B cell (primary cell): ENCODE measurements at regions not wholly inside any gene's neighbourhood (a gene's known extent, or its start where the extent isn't known, plus 50 kb on each side); places are given as distances from the start of the nearest gene placed in this dataset.

Source experiments
- ATAC-seq: fragments of 200-7000 bp; cut with Tn5 transposase; one replicate; pipeline ENCODE4 v1.10.0; 2021; ENCODE audit warnings: low read depth, mild to moderate bottlenecking, moderate number of reproducible peaks, moderate library complexity
- CTCF ChIA-PET: fragments of 350-600 bp; sonication (Branson Sonifier 250); formaldehyde crosslinking; loops from one replicate; lab custom pipeline; 2021; ENCODE audit warnings: antibody characterized with exemption, inconsistent platforms; lab: Charles Lee
- POLR2A ChIA-PET: fragments of 350-600 bp; sonication (Branson Sonifier 250); formaldehyde crosslinking; loops from one replicate; lab custom pipeline; 2021; ENCODE audit warnings: antibody characterized with exemption; lab: Charles Lee
- DNase-seq: peaks from one replicate; pipeline ENCODE4 v3.0.0; 2013
- H2AFZ ChIP-seq: 2 replicates; pipeline ENCODE4 v1.6.1; 2012; ENCODE audit warnings: mild to moderate bottlenecking, low read depth, low read length; ENCODE audit not compliant: insufficient read depth, poor library complexity, severe bottlenecking
- H3K27ac ChIP-seq, 2 donors: 1 replicate in 1 of 2; 2 replicates in 1 of 2; pipeline ENCODE4 v1.5.1; 2012 to 2013; ENCODE audit warnings: low read length in 2 of 2, mild to moderate bottlenecking in 2 of 2, moderate library complexity in 1 of 2
- H3K27me3 ChIP-seq, 4 experiments: fragments of 200-600 bp in 1 of 4; sonication (generic) in 1 of 4; replicated peaks in 1 of 4; 1 replicate in 2 of 4; 2 replicates in 2 of 4; pipeline versions ENCODE4 v1.6.1 to v1.7.0; 2013 to 2016; ENCODE audit warnings: low read length in 3 of 4, mild to moderate bottlenecking in 2 of 4, mixed read lengths in 1 of 4, moderate library complexity in 1 of 4; ENCODE audit not compliant: insufficient read depth in 4 of 4, control insufficient read depth in 3 of 4; ENCODE audit errors: control extremely low read depth in 1 of 4
- H3K36me3 ChIP-seq, 2 experiments: replicated peaks in 1 of 2; 1 replicate in 1 of 2; 2 replicates in 1 of 2; pipeline versions ENCODE4 v1.6.1 to v1.7.1; 2013; ENCODE audit warnings: low read length in 1 of 2; ENCODE audit not compliant: insufficient read depth in 2 of 2, control insufficient read depth in 1 of 2; ENCODE audit errors: control extremely low read depth in 1 of 2, extremely low read depth in 1 of 2
- H3K4me1 ChIP-seq, 2 donors: fragments of 200-600 bp in 1 of 2; sonication (generic) in 1 of 2; 1 replicate in 1 of 2; 2 replicates in 1 of 2; pipeline versions ENCODE4 v1.5.1 to v1.6.1; 2013 to 2017; ENCODE audit warnings: low read length in 2 of 2; ENCODE audit not compliant: control insufficient read depth in 2 of 2, insufficient read depth in 2 of 2
- H3K4me2 ChIP-seq: replicated peaks from 2 replicates; pipeline ENCODE3; 2012; ENCODE audit warnings: mild to moderate bottlenecking, low read depth, low read length; ENCODE audit not compliant: poor library complexity, severe bottlenecking
- H3K4me3 ChIP-seq, 5 experiments: fragments of 200-600 bp in 1 of 5; sonication (generic) in 1 of 5; 1 replicate in 3 of 5; 2 replicates in 2 of 5; pipeline versions ENCODE4 v1.5.1 to v1.7.0; 2011 to 2016; ENCODE audit warnings: low read length in 4 of 5, mild to moderate bottlenecking in 4 of 5, low read depth in 2 of 5, control low read depth in 1 of 5, moderate library complexity in 1 of 5; ENCODE audit not compliant: insufficient read depth in 1 of 5; ENCODE audit errors: control extremely low read depth in 1 of 5, extremely low read depth in 1 of 5
- H3K79me2 ChIP-seq: fragments of 200-600 bp; sonication (generic); one replicate; pipeline ENCODE4 v1.6.0; 2016; ENCODE audit warnings: low read length; ENCODE audit not compliant: control insufficient read depth, insufficient read depth
- H3K9ac ChIP-seq: fragments of 200-600 bp; sonication (generic); 2 replicates; pipeline ENCODE4 v1.6.1; 2017; ENCODE audit warnings: mild to moderate bottlenecking, low read length, moderate library complexity
- H3K9me3 ChIP-seq, 3 donors: one replicate each; pipeline versions ENCODE4 v1.6.1 to v1.7.1; 2013; ENCODE audit warnings: low read length in 2 of 3; ENCODE audit not compliant: control insufficient read depth in 2 of 3, insufficient read depth in 1 of 3; ENCODE audit errors: control extremely low read depth in 1 of 3
- H4K20me1 ChIP-seq: 2 replicates; pipeline ENCODE4 v1.6.0; 2012; ENCODE audit warnings: mild to moderate bottlenecking, low read length; ENCODE audit not compliant: insufficient read depth, control insufficient read depth, poor library complexity, severe bottlenecking
- H3K27ac Mint-ChIP-seq: one replicate; pipeline ENCODE4 v1.8.0; 2021; ENCODE audit warnings: mixed read lengths
- H3K27me3 Mint-ChIP-seq: one replicate; pipeline ENCODE4 v1.8.0; 2021; ENCODE audit warnings: mixed read lengths
- H3K4me1 Mint-ChIP-seq: one replicate; pipeline ENCODE4 v1.8.0; 2021; ENCODE audit warnings: mixed read lengths
- H3K4me3 Mint-ChIP-seq: one replicate; pipeline ENCODE4 v1.8.0; 2021; ENCODE audit warnings: mixed read lengths
- H3K9me3 Mint-ChIP-seq: one replicate; pipeline ENCODE4 v1.8.0; 2022; ENCODE audit warnings: mixed read lengths; ENCODE audit not compliant: insufficient read depth
- CTCF ChIP-seq: fragments of 200-600 bp; IDR thresholded peaks from one replicate; pipeline ENCODE4 v1.8.0; 2022; ENCODE audit warnings: antibody characterized with exemption, mild to moderate bottlenecking
- EZH2 ChIP-seq: IDR thresholded peaks from 2 replicates; pipeline ENCODE4 v1.6.1; 2012; ENCODE audit warnings: borderline replicate concordance, low read depth, mild to moderate bottlenecking, moderate library complexity, low read length; ENCODE audit not compliant: insufficient read depth, poor library complexity, severe bottlenecking
- intact Hi-C: fragments of 100-400 bp; cut with micrococcal nuclease; formaldehyde crosslinking; loops from one replicate; pipeline ENCODE4 v1.10.0; 2022

- Histone ChIP-seq H3K4me2 (no peak overlapping the region), H3K27ac (no peak overlapping the region), H3K9me3 (no peaks in the 10 kb centered on the region), H2AFZ (no peak overlapping the region), H4K20me1 (no peaks in the 10 kb centered on the region), H3K27me3 (no peaks in the 10 kb centered on the region), H3K4me1 (no peaks in the 10 kb centered on the region), H3K9ac (no peak overlapping the region), H3K4me3 (no peak overlapping the region), H3K79me2 (no peaks in the 10 kb centered on the region), H3K36me3 (no peaks in the 10 kb centered on the region)
- Mint-ChIP-seq H3K4me3 (no peak overlapping the region), H3K27ac (no peak overlapping the region), H3K9me3 (no peaks in the 10 kb centered on the region), H3K4me1 (no peaks in the 10 kb centered on the region), H3K27me3 (no peaks in the 10 kb centered on the region)
- DNase-seq (no peak), ATAC-seq (no peak)
- POLR2A ChIA-PET: no interaction called here
- CTCF ChIA-PET: interaction anchor here (0.6 kb wide), 1 partner anchor 159 kb away, joined by 4 read pairs; no protein-coding TSS in a partner anchor
- intact Hi-C loops: no loop called here
- no peak for TF ChIP-seq EZH2
- no peak for TF ChIP-seq CTCF
Observed at GRCh38 chr3:155236473-155236872, 57.0 kb downstream of the STRIT1 start.
